Hypothalamus (tissue), 51 donors: ENCODE measurements at regions not wholly inside any gene's neighbourhood (a gene's known extent, or its start where the extent isn't known, plus 50 kb on each side); places are given as distances from the start of the nearest gene placed in this dataset.

Experiments
- DNase-seq, 51 donors: peaks; one replicate each; lab custom pipeline; 2025; lab: John Stamatoyannopoulos, UW

- no peak for DNase-seq
Measured at GRCh38 chr5:67453111-67453905, 256.7 kb upstream of the CD180 start.

- DNase-seq: no peak
Measured at GRCh38 chr5:67451640-67452279, 255.2 kb upstream of the CD180 start.

DNA sequence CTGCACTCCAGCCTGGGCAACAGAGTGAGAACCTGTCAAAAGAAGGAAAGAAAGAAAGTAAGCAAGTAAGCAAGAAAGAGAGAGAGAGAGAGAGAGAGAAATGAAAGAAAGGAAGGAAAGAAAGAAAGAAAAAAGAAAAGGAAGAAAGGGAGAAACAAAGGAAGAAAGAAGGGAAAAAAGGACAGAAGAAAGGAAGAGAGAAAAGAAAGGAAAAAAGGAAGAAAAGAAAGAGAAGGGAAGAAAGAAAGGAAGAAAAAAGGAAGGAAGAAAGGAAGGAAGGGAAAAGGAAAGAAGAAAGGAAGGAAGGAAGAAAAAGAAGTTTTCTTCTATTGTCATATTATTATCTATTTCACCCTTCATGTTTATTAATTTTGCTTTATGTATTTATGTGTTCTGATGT is 251.1 kb upstream of the CD180 start:
- no peak for DNase-seq

DNA sequence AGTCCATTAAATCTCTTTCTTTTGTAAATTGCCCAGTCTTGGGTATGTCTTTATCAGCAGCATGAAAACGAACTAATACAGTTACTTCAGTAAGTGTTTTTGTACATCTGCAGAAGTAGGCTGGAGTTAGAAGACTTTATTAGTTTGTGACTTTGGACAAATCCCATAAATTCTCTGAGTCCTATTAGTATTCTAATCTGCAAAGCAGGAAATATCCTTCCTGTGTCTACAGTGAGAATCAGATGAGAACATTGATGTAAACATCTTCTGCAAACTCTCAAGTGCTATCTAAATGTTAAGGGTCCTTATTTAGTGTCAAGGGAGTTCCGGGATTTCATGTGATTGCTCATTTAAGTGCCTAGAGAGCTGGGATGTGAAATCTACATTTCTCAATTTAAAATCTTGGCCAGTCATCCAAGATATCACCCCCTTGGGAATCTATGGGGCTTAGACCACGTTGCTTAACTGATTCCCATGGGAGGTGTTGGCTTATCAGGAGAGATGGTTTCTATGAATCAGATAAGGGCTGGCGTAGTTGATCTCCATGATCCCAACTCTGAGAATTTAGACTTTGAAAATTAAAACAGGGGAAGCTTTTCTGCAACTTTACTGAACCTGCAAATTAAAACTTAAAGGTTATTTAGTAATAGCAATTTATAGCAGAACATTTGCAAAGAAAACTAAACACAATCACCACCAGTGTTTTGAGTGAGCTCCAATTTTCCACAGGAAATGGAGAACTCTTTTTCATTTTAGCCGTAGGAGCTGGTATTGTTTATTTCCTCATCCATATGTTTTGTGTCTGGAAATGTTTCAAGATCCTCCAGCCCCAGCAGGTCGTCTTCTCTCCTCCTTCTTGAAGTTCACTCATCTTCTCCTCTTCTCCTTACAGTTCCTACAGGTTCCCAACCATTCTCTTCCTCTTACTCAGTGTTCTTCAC is 241.6 kb upstream of the CD180 start:
- no peak for DNase-seq

- no peak for DNase-seq
Measured at GRCh38 chr5:67435032-67435431, 238.4 kb upstream of the CD180 start.

- no peak for DNase-seq
Measured at GRCh38 chr5:67434466-67434865, 237.9 kb upstream of the CD180 start.

GRCh38 chr5:67432606-67433005 is 236.0 kb upstream of the CD180 start:
- peak in 1 of 51 donors; percentile 0 for DNase-seq

- no peak for DNase-seq
Measured at GRCh38 chr5:67431191-67431590, 234.6 kb upstream of the CD180 start.

GRCh38 chr5:67427850-67428298 is 231.3 kb upstream of the CD180 start:
- no peak for DNase-seq

GRCh38 chr5:67426961-67427849 is 230.6 kb upstream of the CD180 start:
- DNase-seq: no peak

- DNase-seq: no peak
Measured at GRCh38 chr5:67425514-67425913, 228.9 kb upstream of the CD180 start.

GRCh38 chr5:67417839-67418238 is 221.2 kb upstream of the CD180 start:
- no peak for DNase-seq

GRCh38 chr5:67416986-67417385 is 220.4 kb upstream of the CD180 start:
- DNase-seq: no peak

DNA sequence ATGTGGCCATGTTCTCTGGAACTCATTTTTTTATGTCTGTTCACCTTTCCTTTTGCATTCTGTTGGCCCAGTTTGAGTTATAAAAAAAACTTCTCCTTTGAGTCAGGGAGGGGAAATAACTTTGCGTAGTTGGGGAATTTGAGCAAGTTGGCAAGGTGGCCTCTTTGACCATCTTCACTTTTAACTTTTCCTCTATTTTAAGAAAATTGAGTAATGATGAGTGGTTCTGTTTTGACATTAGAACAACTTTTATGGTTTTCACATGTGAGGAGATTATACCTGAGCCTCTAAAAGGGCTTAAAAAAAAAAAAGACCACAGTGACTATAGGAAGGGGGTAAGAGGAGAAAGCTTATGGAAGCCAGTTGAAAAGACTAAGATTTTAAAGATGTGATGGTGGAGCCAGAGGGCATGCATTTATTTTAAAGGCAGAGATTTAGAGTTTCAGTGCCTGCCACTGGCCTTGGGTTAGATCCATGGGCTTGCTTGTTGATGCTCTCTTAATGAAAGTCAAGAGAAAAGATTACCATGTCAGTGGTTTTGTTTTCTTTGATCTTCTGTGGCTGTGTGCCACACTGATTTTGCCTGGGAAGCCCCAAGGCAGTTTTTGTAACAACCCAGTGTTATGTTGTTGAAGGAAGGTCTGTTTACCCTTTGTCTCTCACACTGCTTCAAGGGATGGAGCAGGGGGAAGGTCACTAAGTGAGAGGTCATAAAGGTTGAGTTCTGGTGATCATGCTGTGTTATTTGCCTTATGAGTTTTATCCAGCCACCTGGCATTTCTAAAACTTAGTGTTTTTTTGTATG is 219.7 kb upstream of the CD180 start:
- DNase-seq: no peak

- no peak for DNase-seq
Measured at GRCh38 chr5:67414712-67415111, 218.1 kb upstream of the CD180 start.

GRCh38 chr5:67413721-67414120 is 217.1 kb upstream of the CD180 start:
- DNase-seq: no peak

DNA sequence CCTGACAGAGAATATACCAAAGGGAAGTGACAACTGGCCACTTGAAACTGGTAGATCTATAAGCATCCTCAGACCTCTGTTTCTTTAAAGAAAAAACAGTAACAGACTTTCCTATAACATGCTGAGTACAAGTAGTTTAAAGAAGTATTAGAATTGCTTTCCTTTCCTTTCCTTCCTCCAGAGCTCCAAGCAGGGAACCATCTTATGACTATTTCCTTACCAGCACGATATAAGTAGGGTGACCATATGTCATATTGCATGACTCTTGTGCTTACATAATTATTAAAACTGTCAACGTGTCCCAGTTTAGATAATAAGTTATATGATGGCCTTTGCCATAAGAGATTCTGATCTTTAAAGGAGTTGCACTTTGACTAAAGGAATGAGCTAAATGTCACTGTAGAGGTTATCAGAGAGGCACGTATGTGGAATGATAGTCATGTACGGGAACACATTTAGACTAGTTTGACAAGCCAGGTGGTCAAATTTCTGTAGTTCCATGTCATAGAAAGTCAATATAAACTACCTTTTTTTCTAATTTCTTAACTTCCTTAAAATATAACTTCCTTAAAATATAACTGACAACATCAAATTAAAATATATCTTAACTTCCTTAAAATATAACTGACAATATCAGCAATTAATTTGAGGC is 212.7 kb upstream of the CD180 start:
- DNase-seq: no peak

DNA sequence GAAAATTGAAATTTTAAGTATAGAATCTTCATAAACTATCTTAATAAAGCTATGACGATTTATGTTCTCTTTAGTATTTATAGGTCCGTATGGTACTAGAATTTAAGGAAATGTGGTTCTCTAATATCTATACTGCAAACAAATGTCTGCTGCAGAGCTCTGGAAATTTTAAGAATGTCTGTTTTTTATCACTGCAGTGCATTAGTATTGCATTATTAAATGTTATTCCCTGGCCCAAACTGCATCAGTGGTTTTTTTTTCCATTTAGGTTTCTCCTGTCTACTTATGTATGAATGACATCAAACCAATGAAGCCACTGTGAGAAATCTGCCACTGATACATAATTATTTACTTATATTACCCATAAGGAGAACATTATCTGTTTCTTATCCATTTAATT is 211.4 kb upstream of the CD180 start:
- DNase-seq: no peak

DNA sequence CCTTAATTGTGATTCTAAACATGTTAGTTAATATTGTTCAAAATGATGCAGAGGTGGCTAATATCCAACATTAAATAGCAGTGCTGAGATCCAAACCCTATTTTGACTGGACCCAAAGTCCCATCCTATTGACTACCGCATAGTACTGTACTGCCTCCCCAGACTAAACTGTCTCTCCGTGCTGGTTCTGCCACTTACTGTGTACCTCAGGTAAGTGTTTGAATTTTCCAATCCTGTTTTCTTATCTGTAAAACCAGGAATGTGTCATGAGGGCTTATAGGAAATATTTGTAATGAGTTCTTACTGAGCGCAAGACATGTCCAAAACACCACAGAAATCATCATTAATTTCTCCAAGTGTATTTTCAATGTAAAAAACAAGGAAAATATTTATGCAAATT is 209.2 kb upstream of the CD180 start:
- DNase-seq: no peak
